ENCODE measurements at regions not wholly inside any gene's neighbourhood (a gene's known extent, or its start where the extent isn't known, plus 50 kb on each side); places are given as distances from the start of the nearest gene placed in this dataset.

DNA sequence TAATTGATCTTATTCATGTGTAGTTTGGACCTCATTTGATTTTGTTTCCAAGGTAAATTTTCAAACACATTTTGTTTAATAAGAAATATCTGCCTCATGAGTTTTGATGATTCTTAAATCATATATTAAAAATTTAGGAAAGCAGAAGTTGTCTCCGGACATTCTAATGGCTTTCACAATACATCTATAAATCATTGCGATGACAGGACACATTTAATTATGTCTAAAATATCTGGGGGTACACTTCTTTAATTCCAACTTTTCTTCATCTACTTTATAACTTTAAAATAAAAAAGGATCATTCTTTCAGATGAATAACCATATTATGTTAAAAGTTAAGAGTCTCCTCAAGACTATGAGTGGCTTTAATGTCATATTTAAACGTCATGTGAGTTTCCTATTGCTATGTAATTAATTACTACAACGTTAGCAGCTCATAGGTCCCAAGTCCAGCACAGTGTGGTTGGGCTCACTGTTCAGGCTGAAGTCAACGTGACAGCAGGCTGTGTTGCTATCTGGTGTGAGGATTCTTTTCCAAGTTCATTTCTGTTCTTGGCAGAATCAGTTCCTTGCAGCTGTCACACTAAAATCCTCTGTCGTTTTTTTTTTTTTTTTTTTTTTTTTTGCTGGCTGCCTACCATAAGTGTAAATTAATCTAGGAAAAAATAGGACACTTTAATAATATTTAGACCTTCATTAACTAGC is 893.5 kb downstream of the LTN1 start:
- no peak for FAIRE-seq

DNA sequence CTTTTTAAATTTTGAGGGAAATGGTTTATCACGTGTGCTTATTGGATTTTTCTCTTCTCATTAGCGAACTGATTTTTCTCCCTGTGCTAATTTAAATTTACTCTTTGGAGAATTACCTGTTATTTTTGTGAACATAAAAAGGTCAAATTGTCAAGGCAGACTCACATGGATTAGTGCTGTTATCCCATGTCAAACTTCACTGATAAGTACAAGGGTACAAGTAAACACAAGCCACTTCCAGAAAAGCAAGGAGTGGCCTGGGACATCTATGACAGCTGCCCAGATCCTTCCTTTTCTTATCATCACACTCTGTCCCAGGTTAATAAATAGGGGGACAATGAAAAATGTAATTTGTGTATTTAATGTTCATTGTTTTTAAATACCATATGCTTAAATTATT is 901.2 kb downstream of the LTN1 start:
- Histone ChIP-seq H3K36me3 (ENCODE audit: insufficient read depth, low read length) (no peaks in the 10 kb centered on the region), H3K27ac (ENCODE audit: low read depth, low read length) (no peak overlapping the region), H3K4me3 (ENCODE audit: insufficient read depth, low read depth, low read length) (no peak overlapping the region), H3K4me2 (ENCODE audit: low read length) (no peak overlapping the region), H2AFZ (ENCODE audit: low read depth, low read length) (no peak overlapping the region), H3K4me1 (ENCODE audit: insufficient read depth, low read length) (no peaks in the 10 kb centered on the region), H3K9me3 (ENCODE audit: insufficient read depth, low read depth, low read length) (no peaks in the 10 kb centered on the region), H3K27me3 (ENCODE audit: insufficient read depth, low read length) (no peaks in the 10 kb centered on the region), H3K9ac (ENCODE audit: low read length) (no peak overlapping the region), H4K20me1 (ENCODE audit: insufficient read depth, low read length) (no peaks in the 10 kb centered on the region), H3K79me2 (ENCODE audit: insufficient read depth, low read length) (no peaks in the 10 kb centered on the region)
- Mint-ChIP-seq H3K4me1 (ENCODE audit: low read depth, unreplicated experiment) (no peaks in the 10 kb centered on the region), H3K27ac (ENCODE audit: unreplicated experiment) (no peak overlapping the region), H3K9me3 (ENCODE audit: unreplicated experiment) (no peaks in the 10 kb centered on the region), H3K36me3 (ENCODE audit: low read depth, unreplicated experiment) (no peaks in the 10 kb centered on the region), H3K27me3 (ENCODE audit: low read depth, unreplicated experiment) (no peaks in the 10 kb centered on the region), H3K4me3 (ENCODE audit: unreplicated experiment) (no peak overlapping the region)
- FAIRE-seq (no peak), DNase-seq (ENCODE audit: low read depth) (no peak)
- TF ChIP-seq EZH2 (IDR thresholded peaks at IDR 0.05; ENCODE audit: insufficient read depth, low read length) (no peak), CTCF (IDR thresholded peaks at IDR 0.05; ENCODE audit: insufficient read depth, low read depth, low read length) (no peak)

More for the DNA sequence above, 893.5 kb downstream of the LTN1 start:
- H3K27me3 ChIP-seq (ENCODE audit: insufficient read depth, low read length): no peaks in the 10 kb centered on the region
- H2AFZ ChIP-seq (ENCODE audit: low read depth, low read length): no peak overlapping the region
- no peaks in the 10 kb centered on the region for H4K20me1 ChIP-seq (ENCODE audit: insufficient read depth, low read length)
- peak; percentile 25 for DNase-seq (ENCODE audit: low read depth)
- no peaks in the 10 kb centered on the region for H3K36me3 ChIP-seq (ENCODE audit: insufficient read depth, low read length)
- no peaks in the 10 kb centered on the region for H3K4me1 ChIP-seq (ENCODE audit: insufficient read depth, low read length)
- no peak overlapping the region for H3K4me2 ChIP-seq (ENCODE audit: low read length)
- no peak overlapping the region for H3K4me3 ChIP-seq (ENCODE audit: insufficient read depth, low read depth, low read length)
- Mint-ChIP-seq H3K36me3 (ENCODE audit: low read depth, unreplicated experiment) (no peaks in the 10 kb centered on the region), H3K4me3 (ENCODE audit: unreplicated experiment) (no peak overlapping the region), H3K27me3 (ENCODE audit: low read depth, unreplicated experiment) (no peaks in the 10 kb centered on the region), H3K27ac (ENCODE audit: unreplicated experiment) (no peak overlapping the region), H3K9me3 (ENCODE audit: unreplicated experiment) (peaks cover 2% of the 10 kb centered on the region), H3K4me1 (ENCODE audit: low read depth, unreplicated experiment) (no peaks in the 10 kb centered on the region)
- H3K9ac ChIP-seq (ENCODE audit: low read length): no peak overlapping the region
- H3K9me3 ChIP-seq (ENCODE audit: insufficient read depth, low read depth, low read length): no peaks in the 10 kb centered on the region
- TF ChIP-seq CTCF (IDR thresholded peaks at IDR 0.05; ENCODE audit: insufficient read depth, low read depth, low read length) (no peak), EZH2 (IDR thresholded peaks at IDR 0.05; ENCODE audit: insufficient read depth, low read length) (no peak)
- no peaks in the 10 kb centered on the region for H3K79me2 ChIP-seq (ENCODE audit: insufficient read depth, low read length)
- H3K27ac ChIP-seq (ENCODE audit: low read depth, low read length): no peak overlapping the region

DNA sequence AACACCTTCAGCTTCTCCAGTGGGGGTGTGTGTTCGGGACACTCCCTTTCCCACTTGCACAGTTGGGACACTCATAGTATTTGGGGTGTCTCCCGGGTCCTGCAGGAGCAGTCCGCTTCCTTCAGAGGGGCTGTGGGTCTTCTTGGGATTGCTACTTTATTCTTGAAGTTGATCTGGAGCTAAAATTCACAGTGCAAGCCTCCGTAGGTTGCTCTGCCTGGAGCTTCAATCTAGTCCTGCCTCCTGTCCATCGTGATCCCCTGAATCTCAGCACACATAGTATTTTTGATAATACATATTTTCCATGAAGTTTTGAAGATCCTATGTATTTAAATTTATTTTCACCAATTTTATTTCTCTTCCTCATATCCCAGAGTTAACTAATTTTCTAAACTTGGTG is 902.1 kb downstream of the LTN1 start:
- no peaks in the 10 kb centered on the region for H3K79me2 ChIP-seq (ENCODE audit: insufficient read depth, low read length)
- no peak for TF ChIP-seq CTCF (IDR thresholded peaks at IDR 0.05; ENCODE audit: insufficient read depth, low read depth, low read length)
- no peak for TF ChIP-seq EZH2 (IDR thresholded peaks at IDR 0.05; ENCODE audit: insufficient read depth, low read length)
- Mint-ChIP-seq H3K27me3 (ENCODE audit: low read depth, unreplicated experiment) (no peaks in the 10 kb centered on the region), H3K4me3 (ENCODE audit: unreplicated experiment) (no peak overlapping the region), H3K4me1 (ENCODE audit: low read depth, unreplicated experiment) (no peaks in the 10 kb centered on the region), H3K36me3 (ENCODE audit: low read depth, unreplicated experiment) (no peaks in the 10 kb centered on the region), H3K27ac (ENCODE audit: unreplicated experiment) (no peak overlapping the region), H3K9me3 (ENCODE audit: unreplicated experiment) (no peaks in the 10 kb centered on the region)
- H3K4me2 ChIP-seq (ENCODE audit: low read length): no peak overlapping the region
- H4K20me1 ChIP-seq (ENCODE audit: insufficient read depth, low read length): no peaks in the 10 kb centered on the region
- H3K27ac ChIP-seq (ENCODE audit: low read depth, low read length): no peak overlapping the region
- no peaks in the 10 kb centered on the region for H3K27me3 ChIP-seq (ENCODE audit: insufficient read depth, low read length)
- H3K9me3 ChIP-seq (ENCODE audit: insufficient read depth, low read depth, low read length): no peaks in the 10 kb centered on the region
- no peaks in the 10 kb centered on the region for H3K4me1 ChIP-seq (ENCODE audit: insufficient read depth, low read length)
- DNase-seq (ENCODE audit: low read depth) (no peak), FAIRE-seq (no peak)
- H3K36me3 ChIP-seq (ENCODE audit: insufficient read depth, low read length): no peaks in the 10 kb centered on the region
- H2AFZ ChIP-seq (ENCODE audit: low read depth, low read length): no peak overlapping the region
- H3K9ac ChIP-seq (ENCODE audit: low read length): no peak overlapping the region
- H3K4me3 ChIP-seq (ENCODE audit: insufficient read depth, low read depth, low read length): no peak overlapping the region
